Fibroblast of pulmonary artery (primary cell): ENCODE measurements at regions not wholly inside any gene's neighbourhood (a gene's known extent, or its start where the extent isn't known, plus 50 kb on each side); places are given as distances from the start of the nearest gene placed in this dataset.

Experiments used
- DNase-seq: peaks from one replicate; pipeline ENCODE4 v3.0.0-alpha.2; 2010; ENCODE audit warnings: low read depth
- H3K4me3 ChIP-seq: replicated peaks from 2 replicates; pipeline ENCODE4 v1.5.1; 2011; ENCODE audit warnings: low read depth, mild to moderate bottlenecking, control low read depth, low read length, moderate library complexity
- TF ChIP-seq, protein P1 (sequence below): IDR thresholded peaks from 2 replicates; pipeline ENCODE4 v1.5.1; 2011; ENCODE audit warnings: mild to moderate bottlenecking, control low read depth, low read length, inconsistent platforms; ENCODE audit errors: missing control alignments

DNA sequence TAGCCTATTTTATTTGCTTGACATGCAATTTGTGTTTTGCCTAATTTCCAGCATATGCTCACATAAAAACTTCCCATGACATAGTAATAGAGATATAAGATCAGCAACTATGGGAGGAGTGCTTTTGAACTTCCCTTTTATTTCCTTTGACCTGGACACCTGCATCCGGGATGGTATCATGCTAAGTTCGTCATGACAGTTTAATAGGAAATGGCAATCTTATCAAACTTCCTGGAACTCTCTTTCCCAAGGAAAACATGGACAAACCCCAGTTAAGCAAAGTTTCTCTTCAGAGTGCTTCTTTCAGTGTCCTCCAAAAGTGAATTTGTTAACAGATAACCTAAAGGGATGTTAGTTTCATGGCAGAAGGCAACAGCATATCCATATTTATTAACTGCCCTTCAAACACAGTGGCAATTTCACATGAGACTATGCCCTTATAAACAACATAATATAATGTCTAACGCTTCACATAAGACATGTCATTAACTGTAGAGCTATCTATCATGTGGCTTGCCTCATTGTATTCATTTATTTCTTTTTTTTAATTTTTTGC is 474.7 kb upstream of the SEMA3A start:
- no peak overlapping the region for H3K4me3 ChIP-seq
- DNase-seq = peak; percentile 77
- TF ChIP-seq, protein P1, sequence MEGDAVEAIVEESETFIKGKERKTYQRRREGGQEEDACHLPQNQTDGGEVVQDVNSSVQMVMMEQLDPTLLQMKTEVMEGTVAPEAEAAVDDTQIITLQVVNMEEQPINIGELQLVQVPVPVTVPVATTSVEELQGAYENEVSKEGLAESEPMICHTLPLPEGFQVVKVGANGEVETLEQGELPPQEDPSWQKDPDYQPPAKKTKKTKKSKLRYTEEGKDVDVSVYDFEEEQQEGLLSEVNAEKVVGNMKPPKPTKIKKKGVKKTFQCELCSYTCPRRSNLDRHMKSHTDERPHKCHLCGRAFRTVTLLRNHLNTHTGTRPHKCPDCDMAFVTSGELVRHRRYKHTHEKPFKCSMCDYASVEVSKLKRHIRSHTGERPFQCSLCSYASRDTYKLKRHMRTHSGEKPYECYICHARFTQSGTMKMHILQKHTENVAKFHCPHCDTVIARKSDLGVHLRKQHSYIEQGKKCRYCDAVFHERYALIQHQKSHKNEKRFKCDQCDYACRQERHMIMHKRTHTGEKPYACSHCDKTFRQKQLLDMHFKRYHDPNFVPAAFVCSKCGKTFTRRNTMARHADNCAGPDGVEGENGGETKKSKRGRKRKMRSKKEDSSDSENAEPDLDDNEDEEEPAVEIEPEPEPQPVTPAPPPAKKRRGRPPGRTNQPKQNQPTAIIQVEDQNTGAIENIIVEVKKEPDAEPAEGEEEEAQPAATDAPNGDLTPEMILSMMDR = no peak

DNA sequence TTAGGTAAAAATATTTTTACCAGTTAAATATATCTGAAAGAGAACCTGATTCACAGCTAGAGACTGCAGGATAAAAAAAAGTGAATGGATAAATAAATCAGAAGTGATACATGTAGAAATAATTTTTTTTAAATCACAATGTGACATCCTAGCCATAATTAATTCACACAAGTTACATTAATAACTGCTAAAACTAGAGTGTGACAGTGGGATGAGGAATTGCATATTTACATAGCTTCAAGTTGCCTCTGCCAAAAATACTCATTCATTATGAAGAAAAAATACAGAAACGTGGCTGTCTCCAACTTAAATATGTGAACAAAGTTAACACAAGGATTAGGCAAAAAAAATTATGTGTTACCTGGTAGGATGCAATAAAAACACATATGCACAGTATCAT is 473.5 kb upstream of the SEMA3A start:
- no peak for DNase-seq
- no peak overlapping the region for H3K4me3 ChIP-seq
- TF ChIP-seq, protein P1 = no peak

DNA sequence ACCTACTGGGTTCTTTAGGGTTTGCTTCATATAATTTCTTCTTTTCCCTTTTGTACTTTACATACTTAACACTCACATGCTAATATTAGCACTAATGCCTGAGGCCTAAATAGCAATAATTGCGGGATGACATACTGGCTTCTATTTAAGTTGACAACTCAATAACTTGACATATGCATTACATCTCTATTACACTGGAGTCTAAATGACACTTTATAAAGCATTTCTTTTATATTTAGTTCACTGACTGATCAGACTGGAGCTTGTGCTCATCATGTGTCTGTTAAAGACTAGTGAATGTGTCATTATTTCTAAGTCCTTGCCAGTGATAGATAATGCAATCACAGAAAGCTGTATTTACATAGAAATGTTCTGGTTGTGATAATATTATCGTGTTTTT is 472.1 kb upstream of the SEMA3A start:
- TF ChIP-seq, protein P1 = no peak
- no peak for DNase-seq

DNA sequence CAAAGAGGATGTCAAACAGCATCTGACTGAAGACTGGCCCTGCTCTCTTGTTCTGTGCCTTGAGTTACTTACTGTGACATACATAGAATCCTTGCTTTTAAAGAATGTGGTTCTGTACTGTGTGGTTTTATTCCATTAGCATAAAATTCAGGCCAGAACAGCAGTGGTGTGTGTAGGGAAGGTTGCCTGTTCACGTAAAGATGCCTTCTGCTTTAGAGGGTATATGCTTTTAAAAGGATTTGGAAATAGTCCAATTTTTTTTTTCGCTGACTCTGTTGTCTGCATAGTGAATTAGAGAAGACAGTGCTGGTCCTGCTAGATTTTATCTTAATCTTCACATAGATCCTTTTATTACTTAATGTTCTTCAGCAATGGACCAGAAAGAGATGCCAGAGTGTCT is 470.8 kb upstream of the SEMA3A start:
- TF ChIP-seq, protein P1 = no peak
- H3K4me3 ChIP-seq = no peak overlapping the region
- DNase-seq = no peak

More for the DNA sequence above, 472.1 kb upstream of the SEMA3A start:
- H3K4me3 ChIP-seq = no peak overlapping the region

DNA sequence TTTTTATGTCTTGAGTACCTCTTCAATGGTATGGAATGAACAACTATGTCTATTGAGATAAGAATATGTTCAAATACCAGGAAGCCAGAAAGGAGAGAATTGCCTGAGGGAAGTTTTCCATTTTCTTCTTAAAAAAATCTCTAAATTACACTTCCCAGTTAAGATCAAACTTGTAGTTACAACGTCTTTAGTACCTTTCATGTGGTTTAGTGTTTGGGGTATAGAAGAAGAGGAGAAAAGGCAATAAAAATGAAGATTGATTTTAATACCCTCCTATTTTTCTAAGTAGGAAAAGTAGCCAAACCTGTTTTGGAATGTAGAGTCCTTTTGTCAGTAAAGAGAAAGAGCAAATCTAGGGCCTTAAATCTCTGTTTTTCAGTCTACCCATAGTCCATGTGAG is 470.0 kb upstream of the SEMA3A start:
- TF ChIP-seq, protein P1 = no peak
- H3K4me3 ChIP-seq = no peak overlapping the region
- no peak for DNase-seq

DNA sequence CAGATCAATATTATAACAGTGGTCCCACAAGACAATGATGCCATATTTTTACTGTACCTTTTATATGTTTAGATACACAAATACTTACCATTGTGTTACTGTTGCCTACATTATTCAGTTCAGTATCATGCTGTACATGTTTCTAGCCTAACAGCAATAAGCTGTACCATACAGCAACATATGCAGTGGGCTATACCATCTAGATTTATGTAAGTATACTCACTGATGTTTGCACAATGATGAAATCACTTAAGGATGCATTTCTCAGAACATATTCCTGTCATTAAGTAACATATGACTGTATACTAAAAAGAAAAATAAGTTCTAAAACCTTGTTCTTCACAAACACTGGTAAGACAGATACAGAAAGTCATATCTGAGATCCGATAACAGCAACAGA is 468.6 kb upstream of the SEMA3A start:
- DNase-seq = no peak
- TF ChIP-seq, protein P1 = no peak
- no peak overlapping the region for H3K4me3 ChIP-seq

DNA sequence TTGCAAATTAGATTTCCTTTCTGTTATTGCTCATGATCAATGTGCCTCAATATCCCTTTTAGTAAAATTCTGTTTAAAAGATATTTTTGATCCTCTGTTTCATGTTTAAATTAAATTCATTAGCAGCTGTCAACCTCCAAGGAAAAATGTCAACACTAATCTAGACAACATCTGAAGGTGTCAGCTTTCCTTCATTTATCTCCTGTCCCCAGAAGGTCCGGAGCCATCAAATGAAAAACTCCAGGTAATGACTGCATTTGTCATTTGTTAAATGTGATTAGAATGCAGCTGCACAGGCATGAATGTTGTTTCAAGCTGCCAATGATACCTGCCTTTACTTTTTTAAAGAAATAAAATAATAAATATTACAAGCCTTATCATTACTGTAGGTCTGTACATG is 463.7 kb upstream of the SEMA3A start:
- H3K4me3 ChIP-seq = no peak overlapping the region
- TF ChIP-seq, protein P1 = no peak
- no peak for DNase-seq
